SK-N-SH (cell line): ENCODE measurements at regions not wholly inside any gene's neighbourhood (a gene's known extent, or its start where the extent isn't known, plus 50 kb on each side); places are given as distances from the start of the nearest gene placed in this dataset.

ENCODE experiments used
- CTCF ChIA-PET: fragments of 300-600, 350-600 bp; formaldehyde crosslinking; extraction: SDS; loops from one replicate; lab custom pipeline; 2021; lab: Yijun Ruan, JAX
- POLR2A ChIA-PET: fragments of 350-600 bp; sonication (Branson Sonifier 250); formaldehyde crosslinking; extraction: SDS; loops from one replicate; lab custom pipeline; 2020; ENCODE audit warnings: antibody characterized with exemption, inconsistent platforms; lab: Yijun Ruan, JAX
- DNase-seq: peaks from one replicate; pipeline ENCODE4 v3.0.0; 2012
- H2AFZ ChIP-seq: fragments of 200-600 bp; sonication (generic); 2 replicates; pipeline ENCODE4 v1.8.1; 2016; ENCODE audit warnings: antibody characterized with exemption, mild to moderate bottlenecking, low read depth
- H3F3A ChIP-seq: fragments of 200-600 bp; sonication (generic); replicated peaks from 2 replicates; pipeline ENCODE3; 2016; ENCODE audit warnings: antibody characterized with exemption, mild to moderate bottlenecking; ENCODE audit not compliant: insufficient read depth
- H3K27ac ChIP-seq, 2 experiments: fragments of 200-500 bp in 1 of 2; fragments of 200-600 bp in 1 of 2; sonication (Bioruptor generic) in 1 of 2; sonication (generic), shearing (Covaris generic) in 1 of 2; 2 replicates each; pipeline versions ENCODE4 v1.5.1 to v1.6.1; 2014 to 2016; ENCODE audit warnings: low read depth in 2 of 2, inconsistent platforms in 1 of 2, low read length in 1 of 2, mild to moderate bottlenecking in 1 of 2, mixed read lengths in 1 of 2
- H3K27me3 ChIP-seq: fragments of 200-600 bp; sonication (generic), shearing (Covaris generic); 2 replicates; pipeline ENCODE4 v1.6.1; 2016; ENCODE audit warnings: mixed run types; ENCODE audit not compliant: insufficient read depth
- H3K36me3 ChIP-seq, 2 experiments: fragments of 200-500 bp in 1 of 2; fragments of 200-600 bp in 1 of 2; sonication (Bioruptor generic) in 1 of 2; sonication (generic) in 1 of 2; replicated peaks in 1 of 2; 2 replicates each; pipeline versions ENCODE3 to v1.5.1; 2014 to 2016; ENCODE audit warnings: low read length in 1 of 2, mild to moderate bottlenecking in 1 of 2; ENCODE audit not compliant: insufficient read depth in 2 of 2, control insufficient read depth in 1 of 2
- H3K4me1 ChIP-seq, 2 experiments: fragments of 200-500 bp in 1 of 2; fragments of 200-600 bp in 1 of 2; sonication (Bioruptor generic) in 1 of 2; sonication (generic), shearing (Covaris generic) in 1 of 2; 2 replicates each; pipeline versions ENCODE4 v1.5.1 to v1.6.1; 2014 to 2016; ENCODE audit warnings: low read depth in 1 of 2, low read length in 1 of 2, mixed run types in 1 of 2; ENCODE audit not compliant: insufficient read depth in 2 of 2, control insufficient read depth in 1 of 2
- H3K4me2 ChIP-seq: fragments of 200-600 bp; sonication (generic), shearing (Covaris generic); 2 replicates; pipeline ENCODE4 v1.6.1; 2017; ENCODE audit warnings: mixed run types
- H3K4me3 ChIP-seq, 2 experiments: fragments of 200-500 bp in 1 of 2; fragments of 200-600 bp in 1 of 2; sonication (Bioruptor generic) in 1 of 2; sonication (generic), shearing (Covaris generic) in 1 of 2; 2 replicates each; pipeline versions ENCODE4 v1.5.1 to v1.8.1; 2014 to 2016; ENCODE audit warnings: low read depth in 2 of 2, inconsistent platforms in 1 of 2, low read length in 1 of 2, mild to moderate bottlenecking in 1 of 2, mixed read lengths in 1 of 2, moderate library complexity in 1 of 2
- H3K79me2 ChIP-seq: fragments of 200-600 bp; sonication (generic); 2 replicates; pipeline ENCODE4 v1.8.1; 2017; ENCODE audit warnings: mild to moderate bottlenecking; ENCODE audit not compliant: insufficient read depth
- H3K9ac ChIP-seq: fragments of 200-600 bp; sonication (generic); 2 replicates; pipeline ENCODE4 v1.6.1; 2017; ENCODE audit warnings: mixed run types
- H3K9me2 ChIP-seq: fragments of 200-600 bp; sonication (generic); 2 replicates; pipeline ENCODE4 v1.6.1; 2017; ENCODE audit warnings: mixed run types
- H3K9me3 ChIP-seq: fragments of 200-600 bp; sonication (generic); 2 replicates; pipeline ENCODE4 v1.6.1; 2017; ENCODE audit warnings: mixed run types, mild to moderate bottlenecking, moderate library complexity
- H4K20me1 ChIP-seq: fragments of 200-600 bp; sonication (generic); 2 replicates; pipeline ENCODE4 v1.6.1; 2017; ENCODE audit warnings: mild to moderate bottlenecking, mixed run types; ENCODE audit not compliant: insufficient read depth
- CHD2 ChIP-seq: fragments of 150-350 bp; IDR thresholded peaks from 2 replicates; pipeline ENCODE4 v1.6.1; 2018; ENCODE audit warnings: low read length; ENCODE audit not compliant: partially characterized antibody
- ELF1 ChIP-seq: IDR thresholded peaks from 2 replicates; pipeline ENCODE4 v1.4.0; 2012
- EP300 ChIP-seq, 2 experiments: IDR thresholded peaks; 2 replicates each; pipeline versions ENCODE4 v1.4.0 to v1.6.1; 2012; ENCODE audit warnings: borderline replicate concordance in 1 of 2, low read depth in 1 of 2, low read length in 1 of 2
- EZH2phosphoT487 ChIP-seq: fragments of 200-600 bp; sonication (generic); IDR thresholded peaks from 2 replicates; pipeline ENCODE4 v1.6.1; 2017; ENCODE audit warnings: low read depth, mixed run types, mild to moderate bottlenecking, antibody characterized with exemption, moderate library complexity, borderline replicate concordance
- FOSL2 ChIP-seq: IDR thresholded peaks from 2 replicates; pipeline ENCODE4 v1.4.0; 2012; ENCODE audit warnings: low read depth, mild to moderate bottlenecking, moderate library complexity, borderline replicate concordance
- FOXJ3 ChIP-seq: sonication (generic); formaldehyde crosslinking; IDR thresholded peaks from 2 replicates; pipeline ENCODE4 v1.5.1; 2020; ENCODE audit warnings: mild to moderate bottlenecking, missing genetic modification reagents
- JUND ChIP-seq: IDR thresholded peaks from 2 replicates; pipeline ENCODE4 v1.4.0; 2012
- MEF2A ChIP-seq: IDR thresholded peaks from 2 replicates; pipeline ENCODE4 v1.4.0; 2012; ENCODE audit warnings: low read depth, borderline replicate concordance
- RAD21 ChIP-seq: IDR thresholded peaks from 2 replicates; pipeline ENCODE4 v1.6.1; 2012; ENCODE audit warnings: mild to moderate bottlenecking, low read length
- RCOR1 ChIP-seq: fragments of 150-350 bp; IDR thresholded peaks from 2 replicates; pipeline ENCODE4 v1.6.1; 2017; ENCODE audit warnings: antibody characterized with exemption, low read length
- SIN3A ChIP-seq: IDR thresholded peaks from 2 replicates; pipeline ENCODE4 v1.6.1; 2012; ENCODE audit warnings: low read depth, mild to moderate bottlenecking, low read length, moderate library complexity, borderline replicate concordance
- TAF1 ChIP-seq: IDR thresholded peaks from 2 replicates; pipeline ENCODE4 v1.6.1; 2012; ENCODE audit warnings: low read depth, mild to moderate bottlenecking, low read length, moderate library complexity, borderline replicate concordance
- TCF12 ChIP-seq: IDR thresholded peaks from 2 replicates; pipeline ENCODE4 v1.4.0; 2012
- TEAD4 ChIP-seq: IDR thresholded peaks from 2 replicates; pipeline ENCODE4 v1.4.0; 2012; ENCODE audit warnings: mild to moderate bottlenecking, borderline replicate concordance; ENCODE audit not compliant: insufficient read depth
- WGBS: methylation state at CpG from one replicate; pipeline ENCODE4 v1.1.6; 2017; ENCODE audit warnings: low lambda C conversion rate; 5-methylcytosine and 5-hydroxymethylcytosine counted together
- TF ChIP-seq, protein P1 (sequence below): IDR thresholded peaks from 2 replicates; pipeline ENCODE4 v1.4.0; 2012; ENCODE audit warnings: low read depth, borderline replicate concordance
- TF ChIP-seq, protein P2 (sequence below): IDR thresholded peaks from 2 replicates; pipeline ENCODE4 v1.4.0; 2012; ENCODE audit warnings: low read depth, borderline replicate concordance
- TF ChIP-seq, protein P3 (sequence below): IDR thresholded peaks from 2 replicates; pipeline ENCODE4 v1.4.0; 2012; ENCODE audit warnings: low read depth
- TF ChIP-seq, protein P4 (sequence below): IDR thresholded peaks from 2 replicates; pipeline ENCODE4 v1.6.1; 2012; ENCODE audit warnings: mild to moderate bottlenecking, low read depth, low read length, moderate library complexity
- TF ChIP-seq, protein P5 (sequence below): fragments of 150-350 bp; IDR thresholded peaks from 2 replicates; pipeline ENCODE4 v1.6.1; 2016; ENCODE audit warnings: mild to moderate bottlenecking, low read depth, low read length

DNA sequence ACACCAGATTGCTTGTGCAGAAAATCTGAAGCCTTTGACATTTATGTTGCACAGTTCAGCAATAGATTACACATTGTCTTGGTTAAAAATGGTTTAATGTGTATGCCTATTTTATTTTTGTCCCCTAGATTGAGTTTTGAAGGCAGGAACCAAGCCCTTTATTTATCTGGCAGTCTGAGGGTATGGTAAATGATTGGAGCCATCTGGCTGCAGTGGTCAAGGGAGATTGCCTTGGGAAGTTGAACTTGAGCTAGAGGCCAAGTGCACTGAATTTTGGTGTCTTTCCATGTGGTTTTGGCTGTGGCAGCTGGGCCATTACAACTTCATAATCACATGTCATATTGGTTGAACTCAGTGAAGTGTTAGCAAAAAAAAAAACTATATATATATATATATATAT lies 248.7 kb upstream of the C2CD4B start:
- peak; percentile 32 for DNase-seq
- Histone ChIP-seq H3K4me2 (no peak overlapping the region), H3K36me3 (no peaks in the 10 kb centered on the region), H3K27me3 (no peaks in the 10 kb centered on the region), H3K79me2 (peaks cover 70% of the 10 kb centered on the region), H3K4me3 (no peak overlapping the region), H3K27ac (peak overlapping the region in 1 of 2 experiments; percentile 40; a peak in 3 of 4 replicates), H3K9me2 (no peaks in the 10 kb centered on the region), H4K20me1 (peaks cover 6% of the 10 kb centered on the region; the same call in 1 of the 2 replicates), H3K9ac (no peak overlapping the region), H3F3A (no peaks in the 10 kb centered on the region), H3K9me3 (no peaks in the 10 kb centered on the region), H3K4me1 (peaks cover 20 to 22% of the 10 kb centered on the region in 2 experiments; a peak in 3 of 4 replicates), H2AFZ (no peak overlapping the region)
- TF ChIP-seq FOXJ3 (CRISPR knock-in tag) (no peak), TCF12 (0 out of 2 replicates have a peak, but pooled peaks have one; percentile 21), TAF1 (no peak), TEAD4 (no peak), FOSL2 (no peak), MEF2A (no peak)
- TF ChIP-seq, protein P1, sequence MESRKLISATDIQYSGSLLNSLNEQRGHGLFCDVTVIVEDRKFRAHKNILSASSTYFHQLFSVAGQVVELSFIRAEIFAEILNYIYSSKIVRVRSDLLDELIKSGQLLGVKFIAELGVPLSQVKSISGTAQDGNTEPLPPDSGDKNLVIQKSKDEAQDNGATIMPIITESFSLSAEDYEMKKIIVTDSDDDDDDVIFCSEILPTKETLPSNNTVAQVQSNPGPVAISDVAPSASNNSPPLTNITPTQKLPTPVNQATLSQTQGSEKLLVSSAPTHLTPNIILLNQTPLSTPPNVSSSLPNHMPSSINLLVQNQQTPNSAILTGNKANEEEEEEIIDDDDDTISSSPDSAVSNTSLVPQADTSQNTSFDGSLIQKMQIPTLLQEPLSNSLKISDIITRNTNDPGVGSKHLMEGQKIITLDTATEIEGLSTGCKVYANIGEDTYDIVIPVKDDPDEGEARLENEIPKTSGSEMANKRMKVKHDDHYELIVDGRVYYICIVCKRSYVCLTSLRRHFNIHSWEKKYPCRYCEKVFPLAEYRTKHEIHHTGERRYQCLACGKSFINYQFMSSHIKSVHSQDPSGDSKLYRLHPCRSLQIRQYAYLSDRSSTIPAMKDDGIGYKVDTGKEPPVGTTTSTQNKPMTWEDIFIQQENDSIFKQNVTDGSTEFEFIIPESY: no peak
- ChIA-PET POLR2A (no interaction called here), CTCF (no interaction called here)

DNA sequence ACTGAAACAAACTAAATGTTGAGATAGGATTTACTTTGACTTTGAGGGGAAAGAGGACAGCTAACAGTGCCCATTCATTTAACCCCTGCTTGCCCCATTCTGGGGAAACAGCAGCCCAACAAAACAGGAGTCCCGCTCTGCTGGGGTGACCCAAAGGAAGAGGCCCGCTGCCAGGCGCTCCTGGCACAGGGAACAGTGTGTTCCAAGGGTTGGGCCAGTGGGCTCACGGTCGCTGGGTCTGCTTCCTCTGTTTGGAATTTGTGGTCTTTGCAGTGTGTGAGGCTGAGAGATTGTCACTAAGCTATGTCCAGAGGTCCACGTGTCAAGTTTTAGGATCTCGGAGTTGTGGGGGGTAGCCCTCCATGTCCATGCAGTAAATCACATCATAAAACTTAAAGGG lies 250.4 kb upstream of the C2CD4B start:
- Histone ChIP-seq H3K79me2 (peaks cover 55% of the 10 kb centered on the region), H4K20me1 (peaks cover 6% of the 10 kb centered on the region; the same call in 1 of the 2 replicates)
- no peak for DNase-seq
- TF ChIP-seq MEF2A: no peak
- TF ChIP-seq CHD2: no peak
- TF ChIP-seq, protein P2, sequence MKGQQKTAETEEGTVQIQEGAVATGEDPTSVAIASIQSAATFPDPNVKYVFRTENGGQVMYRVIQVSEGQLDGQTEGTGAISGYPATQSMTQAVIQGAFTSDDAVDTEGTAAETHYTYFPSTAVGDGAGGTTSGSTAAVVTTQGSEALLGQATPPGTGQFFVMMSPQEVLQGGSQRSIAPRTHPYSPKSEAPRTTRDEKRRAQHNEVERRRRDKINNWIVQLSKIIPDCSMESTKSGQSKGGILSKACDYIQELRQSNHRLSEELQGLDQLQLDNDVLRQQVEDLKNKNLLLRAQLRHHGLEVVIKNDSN: no peak
- TF ChIP-seq TAF1: no peak
- TF ChIP-seq RAD21: no peak
- TF ChIP-seq, protein P3, sequence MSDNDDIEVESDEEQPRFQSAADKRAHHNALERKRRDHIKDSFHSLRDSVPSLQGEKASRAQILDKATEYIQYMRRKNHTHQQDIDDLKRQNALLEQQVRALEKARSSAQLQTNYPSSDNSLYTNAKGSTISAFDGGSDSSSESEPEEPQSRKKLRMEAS: no peak
- TF ChIP-seq FOSL2: no peak
- no peak for TF ChIP-seq EZH2phosphoT487
- no peak for TF ChIP-seq ELF1
- TF ChIP-seq EP300 (IDR thresholded peaks at IDR 0.05; ENCODE audit: borderline replicate concordance in 1 of 2, low read depth in 1 of 2, low read length in 1 of 2): no peak
- TF ChIP-seq, protein P4, sequence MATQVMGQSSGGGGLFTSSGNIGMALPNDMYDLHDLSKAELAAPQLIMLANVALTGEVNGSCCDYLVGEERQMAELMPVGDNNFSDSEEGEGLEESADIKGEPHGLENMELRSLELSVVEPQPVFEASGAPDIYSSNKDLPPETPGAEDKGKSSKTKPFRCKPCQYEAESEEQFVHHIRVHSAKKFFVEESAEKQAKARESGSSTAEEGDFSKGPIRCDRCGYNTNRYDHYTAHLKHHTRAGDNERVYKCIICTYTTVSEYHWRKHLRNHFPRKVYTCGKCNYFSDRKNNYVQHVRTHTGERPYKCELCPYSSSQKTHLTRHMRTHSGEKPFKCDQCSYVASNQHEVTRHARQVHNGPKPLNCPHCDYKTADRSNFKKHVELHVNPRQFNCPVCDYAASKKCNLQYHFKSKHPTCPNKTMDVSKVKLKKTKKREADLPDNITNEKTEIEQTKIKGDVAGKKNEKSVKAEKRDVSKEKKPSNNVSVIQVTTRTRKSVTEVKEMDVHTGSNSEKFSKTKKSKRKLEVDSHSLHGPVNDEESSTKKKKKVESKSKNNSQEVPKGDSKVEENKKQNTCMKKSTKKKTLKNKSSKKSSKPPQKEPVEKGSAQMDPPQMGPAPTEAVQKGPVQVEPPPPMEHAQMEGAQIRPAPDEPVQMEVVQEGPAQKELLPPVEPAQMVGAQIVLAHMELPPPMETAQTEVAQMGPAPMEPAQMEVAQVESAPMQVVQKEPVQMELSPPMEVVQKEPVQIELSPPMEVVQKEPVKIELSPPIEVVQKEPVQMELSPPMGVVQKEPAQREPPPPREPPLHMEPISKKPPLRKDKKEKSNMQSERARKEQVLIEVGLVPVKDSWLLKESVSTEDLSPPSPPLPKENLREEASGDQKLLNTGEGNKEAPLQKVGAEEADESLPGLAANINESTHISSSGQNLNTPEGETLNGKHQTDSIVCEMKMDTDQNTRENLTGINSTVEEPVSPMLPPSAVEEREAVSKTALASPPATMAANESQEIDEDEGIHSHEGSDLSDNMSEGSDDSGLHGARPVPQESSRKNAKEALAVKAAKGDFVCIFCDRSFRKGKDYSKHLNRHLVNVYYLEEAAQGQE: no peak
- TF ChIP-seq, protein P5, sequence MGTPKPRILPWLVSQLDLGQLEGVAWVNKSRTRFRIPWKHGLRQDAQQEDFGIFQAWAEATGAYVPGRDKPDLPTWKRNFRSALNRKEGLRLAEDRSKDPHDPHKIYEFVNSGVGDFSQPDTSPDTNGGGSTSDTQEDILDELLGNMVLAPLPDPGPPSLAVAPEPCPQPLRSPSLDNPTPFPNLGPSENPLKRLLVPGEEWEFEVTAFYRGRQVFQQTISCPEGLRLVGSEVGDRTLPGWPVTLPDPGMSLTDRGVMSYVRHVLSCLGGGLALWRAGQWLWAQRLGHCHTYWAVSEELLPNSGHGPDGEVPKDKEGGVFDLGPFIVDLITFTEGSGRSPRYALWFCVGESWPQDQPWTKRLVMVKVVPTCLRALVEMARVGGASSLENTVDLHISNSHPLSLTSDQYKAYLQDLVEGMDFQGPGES: no peak
- no peak for TF ChIP-seq JUND
- TF ChIP-seq SIN3A: no peak
- no peak for TF ChIP-seq RCOR1
- TF ChIP-seq FOXJ3 (CRISPR knock-in tag): no peak

More for the DNA sequence above, 250.4 kb upstream of the C2CD4B start:
- Histone ChIP-seq H3K4me2 (no peak overlapping the region), H3K9me2 (no peaks in the 10 kb centered on the region), H3F3A (no peaks in the 10 kb centered on the region), H3K27me3 (no peaks in the 10 kb centered on the region), H3K4me1 (peaks cover 20 to 22% of the 10 kb centered on the region in 2 experiments; a peak in 3 of 4 replicates), H3K9ac (no peak overlapping the region), H3K36me3 (no peaks in the 10 kb centered on the region), H3K4me3 (no peak overlapping the region), H2AFZ (no peak overlapping the region), H3K9me3 (no peaks in the 10 kb centered on the region), H3K27ac (no peak overlapping the region)
- 92% methylated on average over 7 of the region's 7 CpGs for WGBS
- ChIA-PET POLR2A (no interaction called here), CTCF (interaction anchor here (0.7 to 1.0 kb wide), 2 partner anchors 8 to 10 kb away, joined by 3 read pairs; no protein-coding TSS in a partner anchor)
